H9 (cell line): ENCODE measurements at regions not wholly inside any gene's neighbourhood (a gene's known extent, or its start where the extent isn't known, plus 50 kb on each side); places are given as distances from the start of the nearest gene placed in this dataset.

Source experiments
- DNase-seq: peaks from one replicate; pipeline ENCODE4 v3.0.0-alpha.2; 2017
- H2AFZ ChIP-seq: one replicate; pipeline ENCODE4 v1.6.1; 2013; ENCODE audit warnings: mild to moderate bottlenecking, low read length, control low read depth, moderate library complexity
- H2AK5ac ChIP-seq: 2 replicates; pipeline ENCODE4 v1.6.1; 2013; ENCODE audit warnings: low read length, control low read depth, mixed read lengths; ENCODE audit not compliant: insufficient read length
- H2BK120ac ChIP-seq: one replicate; pipeline ENCODE4 v1.6.1; 2013; ENCODE audit warnings: low read depth, mild to moderate bottlenecking, low read length, control low read depth, inconsistent platforms; ENCODE audit not compliant: poor library complexity, severe bottlenecking
- H2BK12ac ChIP-seq: 2 replicates; pipeline ENCODE4 v1.6.1; 2013; ENCODE audit warnings: low read length, control low read depth, mixed read lengths, low read depth; ENCODE audit not compliant: insufficient read length
- H2BK15ac ChIP-seq: 2 replicates; pipeline ENCODE4 v1.6.1; 2013; ENCODE audit warnings: low read depth, low read length, control low read depth
- H2BK20ac ChIP-seq: one replicate; pipeline ENCODE4 v1.6.1; 2013; ENCODE audit warnings: low read depth, mild to moderate bottlenecking, low read length, control low read depth, inconsistent platforms; ENCODE audit not compliant: poor library complexity, severe bottlenecking
- H2BK5ac ChIP-seq: 2 replicates; pipeline ENCODE4 v1.6.1; 2013; ENCODE audit warnings: low read length, control low read depth, mixed read lengths; ENCODE audit not compliant: insufficient read length
- H3K14ac ChIP-seq: 2 replicates; pipeline ENCODE4 v1.6.1; 2013; ENCODE audit warnings: low read length, control low read depth; ENCODE audit not compliant: insufficient read depth
- H3K18ac ChIP-seq: 2 replicates; pipeline ENCODE4 v1.6.1; 2013; ENCODE audit warnings: low read depth, mild to moderate bottlenecking, mixed read lengths, low read length, control low read depth; ENCODE audit not compliant: insufficient read length
- H3K23ac ChIP-seq: 2 replicates; pipeline ENCODE4 v1.6.1; 2013; ENCODE audit warnings: low read length, control low read depth, mixed read lengths, low read depth; ENCODE audit not compliant: insufficient read length
- H3K23me2 ChIP-seq: 2 replicates; pipeline ENCODE4 v1.6.1; 2013; ENCODE audit warnings: low read depth, mild to moderate bottlenecking, mixed read lengths, low read length, control low read depth; ENCODE audit not compliant: insufficient read length, poor library complexity, severe bottlenecking
- H3K27ac ChIP-seq: 2 replicates; pipeline ENCODE4 v1.5.1; 2013; ENCODE audit warnings: low read length, control low read depth, mixed read lengths, low read depth; ENCODE audit not compliant: insufficient read length
- H3K27me3 ChIP-seq: 2 replicates; pipeline ENCODE4 v1.6.1; 2013; ENCODE audit warnings: low read length, control low read depth, inconsistent platforms; ENCODE audit not compliant: insufficient read depth
- H3K4ac ChIP-seq: 2 replicates; pipeline ENCODE4 v1.6.1; 2013; ENCODE audit warnings: low read depth, mild to moderate bottlenecking, control low read depth, inconsistent platforms, low read length, moderate library complexity
- H3K4me1 ChIP-seq: 2 replicates; pipeline ENCODE4 v1.6.1; 2013; ENCODE audit warnings: low read length, control low read depth, inconsistent platforms; ENCODE audit not compliant: insufficient read depth
- H3K4me2 ChIP-seq: 2 replicates; pipeline ENCODE4 v1.6.1; 2013; ENCODE audit warnings: low read length, control low read depth, mixed read lengths; ENCODE audit not compliant: insufficient read length, insufficient read depth
- H3K56ac ChIP-seq: 2 replicates; pipeline ENCODE4 v1.6.1; 2013; ENCODE audit warnings: low read depth, mild to moderate bottlenecking, mixed read lengths, low read length, control low read depth; ENCODE audit not compliant: insufficient read length
- H3K79me1 ChIP-seq: 2 replicates; pipeline ENCODE4 v1.6.1; 2013; ENCODE audit warnings: low read depth, mild to moderate bottlenecking, moderate library complexity, low read length, control low read depth, inconsistent platforms; ENCODE audit not compliant: insufficient read depth, poor library complexity, severe bottlenecking
- H3K79me2 ChIP-seq: 2 replicates; pipeline ENCODE4 v1.6.1; 2013; ENCODE audit warnings: low read length, control low read depth, inconsistent platforms; ENCODE audit not compliant: insufficient read depth
- H3K9ac ChIP-seq: 2 replicates; pipeline ENCODE4 v1.6.1; 2013; ENCODE audit warnings: low read length, control low read depth, mixed read lengths; ENCODE audit not compliant: insufficient read length; ENCODE audit errors: extremely low read depth
- H3K9me3 ChIP-seq: one replicate; pipeline ENCODE4 v1.6.1; 2013; ENCODE audit warnings: low read depth, low read length, inconsistent platforms; ENCODE audit not compliant: control insufficient read depth
- H3T11ph ChIP-seq: one replicate; pipeline ENCODE4 v1.6.1; 2013; ENCODE audit warnings: mild to moderate bottlenecking, low read length, control low read depth, inconsistent platforms
- H4K20me1 ChIP-seq: one replicate; pipeline ENCODE4 v1.6.1; 2013; ENCODE audit not compliant: control insufficient read depth, insufficient read length, insufficient read depth
- H4K5ac ChIP-seq: 2 replicates; pipeline ENCODE4 v1.6.1; 2013; ENCODE audit warnings: low read depth, mild to moderate bottlenecking, mixed read lengths, low read length, control low read depth; ENCODE audit not compliant: insufficient read length
- H4K8ac ChIP-seq: replicated peaks from 2 replicates; pipeline ENCODE4 v1.6.1; 2013; ENCODE audit warnings: low read length, control low read depth, mixed read lengths, low read depth; ENCODE audit not compliant: insufficient read length
- H4K91ac ChIP-seq: 2 replicates; pipeline ENCODE4 v1.6.1; 2013; ENCODE audit warnings: low read depth, mild to moderate bottlenecking, moderate library complexity, mixed read lengths, low read length, control low read depth; ENCODE audit not compliant: insufficient read length
- H3K27ac Mint-ChIP-seq, 3 experiments: 2 replicates in 2 of 3; 3 replicates in 1 of 3; pipeline ENCODE4 v1.8.0; 2020 to 2021; ENCODE audit warnings: mixed read lengths in 3 of 3, mild to moderate bottlenecking in 1 of 3, moderate library complexity in 1 of 3
- H3K27me3 Mint-ChIP-seq: 2 replicates; pipeline ENCODE4 v1.8.0; 2021; ENCODE audit warnings: low read depth, mild to moderate bottlenecking, moderate library complexity, mixed read lengths
- H3K36me3 Mint-ChIP-seq, 3 experiments: 2 replicates in 2 of 3; 3 replicates in 1 of 3; pipeline ENCODE4 v1.8.0; 2020 to 2021; ENCODE audit warnings: low read depth in 3 of 3, mixed read lengths in 3 of 3; ENCODE audit not compliant: insufficient read depth in 1 of 3
- H3K4me1 Mint-ChIP-seq, 2 experiments: 2 replicates each; pipeline ENCODE4 v1.8.0; 2020; ENCODE audit warnings: mixed read lengths in 2 of 2
- H3K4me3 Mint-ChIP-seq, 2 experiments: 2 replicates in 1 of 2; 3 replicates in 1 of 2; pipeline ENCODE4 v1.8.0; 2020 to 2021; ENCODE audit warnings: mild to moderate bottlenecking in 2 of 2, mixed read lengths in 2 of 2, moderate library complexity in 1 of 2
- H3K9me3 Mint-ChIP-seq, 2 experiments: 2 replicates in 1 of 2; 3 replicates in 1 of 2; pipeline ENCODE4 v1.8.0; 2020; ENCODE audit warnings: mild to moderate bottlenecking in 2 of 2, mixed read lengths in 2 of 2, moderate library complexity in 1 of 2
- WGBS: extraction: QIAGEN DNeasy Blood & Tissue Kit; methylation state at CpG from one replicate; pipeline ENCODE4 v1.1.7; 2013; ENCODE audit warnings: missing lambda C conversion rate, low lambda C conversion rate, mixed read lengths; ENCODE audit not compliant: insufficient read length; ENCODE audit errors: extremely low coverage; 5-methylcytosine and 5-hydroxymethylcytosine counted together
- TF ChIP-seq, protein P1 (sequence below): fragments of 200-600 bp; sonication (generic); conservative IDR thresholded peaks from 3 replicates; pipeline ENCODE4 v1.8.0; 2021; ENCODE audit warnings: antibody characterized with exemption, mild to moderate bottlenecking

DNA sequence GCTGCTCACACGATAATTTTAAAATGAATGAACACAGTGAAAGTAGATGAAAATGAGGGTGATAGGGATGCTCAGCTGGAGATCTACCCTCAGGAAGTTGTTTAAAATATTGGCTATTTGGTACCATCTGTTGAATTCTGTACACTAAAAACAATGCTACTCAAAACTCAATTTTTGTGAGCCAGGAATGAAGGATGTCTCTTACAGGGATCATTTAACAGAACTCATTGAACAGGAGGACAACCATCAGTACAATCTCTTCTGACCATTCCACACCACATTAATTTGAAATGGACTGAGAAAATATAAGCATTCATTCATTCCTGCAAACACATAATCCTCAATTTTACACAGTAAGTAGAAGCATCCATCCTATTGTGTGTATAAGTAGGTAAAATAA lies 1355.1 kb upstream of the CRIM1 start:
- Mint-ChIP-seq H3K27ac (no peak overlapping the region), H3K4me1 (no peaks in the 10 kb centered on the region), H3K27me3 (no peaks in the 10 kb centered on the region), H3K36me3 (no peaks in the 10 kb centered on the region), H3K9me3 (no peaks in the 10 kb centered on the region), H3K4me3 (no peak overlapping the region)
- Histone ChIP-seq H4K91ac (no peak overlapping the region), H3K27ac (no peak overlapping the region), H2AK5ac (no peak overlapping the region), H2BK5ac (no peak overlapping the region), H3K56ac (no peak overlapping the region), H4K5ac (no peak overlapping the region), H3K23ac (no peak overlapping the region), H4K20me1 (no peaks in the 10 kb centered on the region), H3K4me2 (no peak overlapping the region), H3K18ac (no peak overlapping the region), H2AFZ (no peak overlapping the region), H2BK15ac (no peak overlapping the region), H2BK120ac (no peak overlapping the region), H3K23me2 (no peaks in the 10 kb centered on the region), H2BK12ac (no peak overlapping the region), H3T11ph (no peak overlapping the region), H3K9me3 (no peaks in the 10 kb centered on the region), H3K4ac (no peak overlapping the region), H3K27me3 (no peaks in the 10 kb centered on the region), H2BK20ac (no peak overlapping the region), H4K8ac (no peak overlapping the region), H3K79me2 (no peaks in the 10 kb centered on the region), H3K4me1 (no peaks in the 10 kb centered on the region), H3K14ac (no peak overlapping the region), H3K9ac (no peak overlapping the region), H3K79me1 (no peaks in the 10 kb centered on the region)
- DNase-seq = no peak
- TF ChIP-seq, protein P1, sequence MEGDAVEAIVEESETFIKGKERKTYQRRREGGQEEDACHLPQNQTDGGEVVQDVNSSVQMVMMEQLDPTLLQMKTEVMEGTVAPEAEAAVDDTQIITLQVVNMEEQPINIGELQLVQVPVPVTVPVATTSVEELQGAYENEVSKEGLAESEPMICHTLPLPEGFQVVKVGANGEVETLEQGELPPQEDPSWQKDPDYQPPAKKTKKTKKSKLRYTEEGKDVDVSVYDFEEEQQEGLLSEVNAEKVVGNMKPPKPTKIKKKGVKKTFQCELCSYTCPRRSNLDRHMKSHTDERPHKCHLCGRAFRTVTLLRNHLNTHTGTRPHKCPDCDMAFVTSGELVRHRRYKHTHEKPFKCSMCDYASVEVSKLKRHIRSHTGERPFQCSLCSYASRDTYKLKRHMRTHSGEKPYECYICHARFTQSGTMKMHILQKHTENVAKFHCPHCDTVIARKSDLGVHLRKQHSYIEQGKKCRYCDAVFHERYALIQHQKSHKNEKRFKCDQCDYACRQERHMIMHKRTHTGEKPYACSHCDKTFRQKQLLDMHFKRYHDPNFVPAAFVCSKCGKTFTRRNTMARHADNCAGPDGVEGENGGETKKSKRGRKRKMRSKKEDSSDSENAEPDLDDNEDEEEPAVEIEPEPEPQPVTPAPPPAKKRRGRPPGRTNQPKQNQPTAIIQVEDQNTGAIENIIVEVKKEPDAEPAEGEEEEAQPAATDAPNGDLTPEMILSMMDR = no peak
- WGBS = no CpG with 5 or more reads among the region's 1 CpG
